Neuronal stem cell (in vitro differentiated cells): ENCODE measurements at regions not wholly inside any gene's neighbourhood (a gene's known extent, or its start where the extent isn't known, plus 50 kb on each side); places are given as distances from the start of the nearest gene placed in this dataset.

Source experiments
- DNase-seq: peaks from one replicate; pipeline ENCODE4 v3.0.0-alpha.2; 2013; ENCODE audit warnings: low spot score
- H2AFZ ChIP-seq: one replicate; pipeline ENCODE4 v1.6.1; 2013; ENCODE audit warnings: mild to moderate bottlenecking, low read length, inconsistent platforms
- H2AK5ac ChIP-seq: 2 replicates; pipeline ENCODE4 v1.6.1; 2013; ENCODE audit warnings: low read depth, mild to moderate bottlenecking, inconsistent platforms, low read length, moderate library complexity, mixed read lengths
- H2BK120ac ChIP-seq: 2 replicates; pipeline ENCODE4 v1.6.1; 2013; ENCODE audit warnings: low read depth, mild to moderate bottlenecking, inconsistent platforms, low read length, moderate library complexity, mixed read lengths
- H2BK12ac ChIP-seq: one replicate; pipeline ENCODE4 v1.6.1; 2013; ENCODE audit warnings: low read length, inconsistent platforms
- H2BK15ac ChIP-seq: 2 replicates; pipeline ENCODE4 v1.6.1; 2013; ENCODE audit warnings: mild to moderate bottlenecking, low read length, inconsistent platforms, mixed read lengths
- H2BK5ac ChIP-seq: one replicate; pipeline ENCODE4 v1.6.1; 2013; ENCODE audit warnings: inconsistent platforms, mild to moderate bottlenecking, low read length, moderate library complexity
- H3K14ac ChIP-seq: one replicate; pipeline ENCODE4 v1.6.1; 2013; ENCODE audit warnings: low read length, inconsistent platforms
- H3K18ac ChIP-seq: 2 replicates; pipeline ENCODE4 v1.6.1; 2013; ENCODE audit warnings: low read length, inconsistent platforms
- H3K23ac ChIP-seq: 2 replicates; pipeline ENCODE4 v1.6.1; 2013; ENCODE audit warnings: low read depth, mild to moderate bottlenecking, mixed read lengths, low read length, inconsistent platforms; ENCODE audit not compliant: poor library complexity
- H3K27ac ChIP-seq: replicated peaks from 3 replicates; pipeline ENCODE4 v1.5.1; 2013; ENCODE audit warnings: low read length, inconsistent platforms
- H3K27me3 ChIP-seq, 3 experiments: 2 replicates each; pipeline ENCODE4 v1.6.1; 2013; ENCODE audit warnings: low read length in 3 of 3, mild to moderate bottlenecking in 2 of 3, inconsistent platforms in 1 of 3, low read depth in 1 of 3, mixed read lengths in 1 of 3, moderate library complexity in 1 of 3; ENCODE audit not compliant: control insufficient read depth in 3 of 3, insufficient read depth in 3 of 3
- H3K36me3 ChIP-seq, 2 donors: replicated peaks in 1 of 2; 2 replicates each; pipeline ENCODE4 v1.6.1; 2013; ENCODE audit warnings: low read length in 2 of 2; ENCODE audit not compliant: control insufficient read depth in 2 of 2, insufficient read depth in 2 of 2
- H3K4ac ChIP-seq: 2 replicates; pipeline ENCODE4 v1.6.1; 2013; ENCODE audit warnings: inconsistent platforms, mild to moderate bottlenecking, low read length, moderate library complexity
- H3K4me1 ChIP-seq, 2 donors: 1 replicate in 1 of 2; 2 replicates in 1 of 2; pipeline ENCODE4 v1.6.1; 2013; ENCODE audit warnings: low read length in 2 of 2, low read depth in 1 of 2; ENCODE audit not compliant: control insufficient read depth in 2 of 2, insufficient read depth in 1 of 2
- H3K4me2 ChIP-seq: one replicate; pipeline ENCODE4 v1.6.1; 2013; ENCODE audit warnings: mild to moderate bottlenecking, low read length, inconsistent platforms; ENCODE audit not compliant: insufficient read depth, poor library complexity, severe bottlenecking
- H3K4me3 ChIP-seq, 2 donors: 2 replicates each; pipeline ENCODE4 v1.5.1; 2013; ENCODE audit warnings: low read length in 2 of 2, mild to moderate bottlenecking in 2 of 2, inconsistent platforms in 1 of 2, moderate library complexity in 1 of 2
- H3K79me1 ChIP-seq: one replicate; pipeline ENCODE4 v1.6.1; 2013; ENCODE audit warnings: low read depth, mild to moderate bottlenecking, inconsistent platforms, low read length, moderate library complexity
- H3K9ac ChIP-seq: one replicate; pipeline ENCODE4 v1.6.1; 2013; ENCODE audit warnings: mild to moderate bottlenecking, low read depth, low read length, inconsistent platforms; ENCODE audit not compliant: poor library complexity
- H3K9me3 ChIP-seq, 2 donors: replicated peaks in 1 of 2; 2 replicates each; pipeline versions ENCODE3 to v1.6.1; 2013; ENCODE audit warnings: low read length in 2 of 2, mild to moderate bottlenecking in 2 of 2, inconsistent platforms in 1 of 2, low read depth in 1 of 2, mixed read lengths in 1 of 2, moderate library complexity in 1 of 2; ENCODE audit not compliant: control insufficient read depth in 2 of 2, insufficient read depth in 1 of 2
- H4K8ac ChIP-seq: one replicate; pipeline ENCODE4 v1.6.1; 2013; ENCODE audit warnings: low read depth, mild to moderate bottlenecking, inconsistent platforms, low read length, moderate library complexity
- H4K91ac ChIP-seq: one replicate; pipeline ENCODE4 v1.6.1; 2013; ENCODE audit warnings: low read length, low read depth, mild to moderate bottlenecking, inconsistent platforms; ENCODE audit not compliant: poor library complexity
- WGBS, 2 donors: extraction: QIAGEN DNeasy Blood & Tissue Kit; methylation state at CpG; one replicate each; pipeline ENCODE4 v1.1.7; 2013; ENCODE audit warnings: missing lambda C conversion rate in 2 of 2, mixed read lengths in 1 of 2; ENCODE audit not compliant: insufficient read length in 2 of 2, insufficient replicate concordance in 1 of 2; ENCODE audit errors: extremely low coverage in 2 of 2; 5-methylcytosine and 5-hydroxymethylcytosine counted together

GRCh38 chr1:76766381-76766780 is 100.9 kb upstream of the ST6GALNAC5 start:
- Histone ChIP-seq H3K36me3 (no peaks in the 10 kb centered on the region), H3K23ac (no peak overlapping the region), H3K4ac (no peak overlapping the region), H3K27ac (no peak overlapping the region), H3K18ac (no peak overlapping the region), H2BK15ac (no peak overlapping the region), H2BK5ac (no peak overlapping the region), H2BK120ac (no peak overlapping the region), H3K79me1 (no peaks in the 10 kb centered on the region), H2AFZ (no peak overlapping the region), H3K4me1 (peaks cover 7 to 10% of the 10 kb centered on the region in 2 donors), H4K91ac (no peak overlapping the region), H2BK12ac (no peak overlapping the region), H4K8ac (no peak overlapping the region), H3K9me3 (no peaks in the 10 kb centered on the region), H2AK5ac (no peak overlapping the region), H3K9ac (no peak overlapping the region), H3K27me3 (no peaks in the 10 kb centered on the region), H3K4me3 (no peak overlapping the region), H3K4me2 (no peak overlapping the region), H3K14ac (no peak overlapping the region)
- no peak for DNase-seq
- no CpG with 5 or more reads among the region's 1 CpG for WGBS, 2 donors

GRCh38 chr1:76769911-76770310 is 97.4 kb upstream of the ST6GALNAC5 start:
- H3K9ac ChIP-seq: no peak overlapping the region
- no peak overlapping the region for H2BK12ac ChIP-seq
- H2AFZ ChIP-seq: no peak overlapping the region
- H3K18ac ChIP-seq: no peak overlapping the region
- no peak overlapping the region for H4K8ac ChIP-seq
- H3K4me1 ChIP-seq: peaks cover 4 to 7% of the 10 kb centered on the region in 2 donors
- H3K27ac ChIP-seq: no peak overlapping the region
- no peak overlapping the region for H2AK5ac ChIP-seq
- no peak overlapping the region for H3K14ac ChIP-seq
- H3K27me3 ChIP-seq: no peaks in the 10 kb centered on the region
- no peak overlapping the region for H3K4ac ChIP-seq
- WGBS, 2 donors: no CpG with 5 or more reads among the region's 2 CpGs
- H3K4me2 ChIP-seq: no peak overlapping the region
- no peak overlapping the region for H2BK120ac ChIP-seq
- H3K36me3 ChIP-seq: no peaks in the 10 kb centered on the region
- no peak overlapping the region for H2BK15ac ChIP-seq
- H4K91ac ChIP-seq: no peak overlapping the region
- H3K4me3 ChIP-seq: no peak overlapping the region
- no peaks in the 10 kb centered on the region for H3K9me3 ChIP-seq
- DNase-seq: no peak
- H3K79me1 ChIP-seq: no peaks in the 10 kb centered on the region
- no peak overlapping the region for H3K23ac ChIP-seq
- no peak overlapping the region for H2BK5ac ChIP-seq

DNA sequence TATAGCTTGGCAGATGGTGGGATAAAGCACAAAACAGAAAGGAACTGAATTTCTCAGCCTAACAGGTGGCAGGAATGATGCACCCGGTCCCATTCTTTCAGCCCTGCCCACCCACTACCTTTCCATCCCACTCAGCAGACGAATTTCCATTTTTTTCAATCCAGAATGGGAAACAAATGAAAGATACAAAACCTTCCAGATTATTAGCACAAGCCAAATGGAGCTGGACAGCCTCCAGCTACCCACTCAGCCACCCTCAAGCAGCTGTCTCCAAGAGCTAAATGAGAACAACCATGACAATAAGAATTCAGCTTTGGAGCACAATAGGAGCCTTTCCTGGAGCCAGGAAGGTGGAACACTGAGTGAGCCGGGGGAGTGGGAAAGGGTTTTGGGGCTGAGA is 96.3 kb upstream of the ST6GALNAC5 start:
- no peaks in the 10 kb centered on the region for H3K9me3 ChIP-seq

GRCh38 chr1:76781447-76781846 is 85.8 kb upstream of the ST6GALNAC5 start:
- H2BK15ac ChIP-seq: no peak overlapping the region
- peaks cover 0 to 8% of the 10 kb centered on the region in 2 donors for H3K9me3 ChIP-seq
- no peaks in the 10 kb centered on the region for H3K4me1 ChIP-seq
- no peak overlapping the region for H3K4ac ChIP-seq
- no peak overlapping the region for H3K4me3 ChIP-seq
- no peaks in the 10 kb centered on the region for H3K36me3 ChIP-seq
- no peak overlapping the region for H3K14ac ChIP-seq
- no peak overlapping the region for H4K91ac ChIP-seq
- no peak overlapping the region for H3K23ac ChIP-seq
- DNase-seq: no peak
- H3K4me2 ChIP-seq: no peak overlapping the region
- no peaks in the 10 kb centered on the region for H3K79me1 ChIP-seq
- no peak overlapping the region for H2BK5ac ChIP-seq
- H2AK5ac ChIP-seq: no peak overlapping the region
- H3K27ac ChIP-seq: no peak overlapping the region
- no peak overlapping the region for H3K9ac ChIP-seq
- no peak overlapping the region for H2BK120ac ChIP-seq
- H4K8ac ChIP-seq: no peak overlapping the region
- H2BK12ac ChIP-seq: no peak overlapping the region
- H3K27me3 ChIP-seq: no peaks in the 10 kb centered on the region
- H3K18ac ChIP-seq: no peak overlapping the region
- H2AFZ ChIP-seq: no peak overlapping the region

More for the DNA sequence above, 96.3 kb upstream of the ST6GALNAC5 start:
- Histone ChIP-seq H2BK5ac (no peak overlapping the region), H3K9ac (no peak overlapping the region), H2BK120ac (no peak overlapping the region), H2BK15ac (no peak overlapping the region), H4K91ac (no peak overlapping the region), H3K27me3 (no peaks in the 10 kb centered on the region), H3K27ac (no peak overlapping the region), H3K23ac (no peak overlapping the region), H4K8ac (no peak overlapping the region), H3K14ac (no peak overlapping the region), H3K18ac (no peak overlapping the region), H2AFZ (no peak overlapping the region), H3K4ac (no peak overlapping the region), H3K4me2 (no peak overlapping the region), H2AK5ac (no peak overlapping the region), H3K4me1 (peaks cover 0 to 1% of the 10 kb centered on the region in 2 donors), H2BK12ac (no peak overlapping the region), H3K36me3 (no peaks in the 10 kb centered on the region), H3K79me1 (no peaks in the 10 kb centered on the region), H3K4me3 (no peak overlapping the region)
- no CpG with 5 or more reads among the region's 3 CpGs for WGBS, 2 donors
- no peak for DNase-seq
